ENCODE measurements at regions not wholly inside any gene's neighbourhood (a gene's known extent, or its start where the extent isn't known, plus 50 kb on each side); places are given as distances from the start of the nearest gene placed in this dataset.
"Not testable (repeated sequence)": the region's sequence is repeated elsewhere in the genome, so short reads cannot be mapped to it uniquely, and the experiment has no call there.

DNA sequence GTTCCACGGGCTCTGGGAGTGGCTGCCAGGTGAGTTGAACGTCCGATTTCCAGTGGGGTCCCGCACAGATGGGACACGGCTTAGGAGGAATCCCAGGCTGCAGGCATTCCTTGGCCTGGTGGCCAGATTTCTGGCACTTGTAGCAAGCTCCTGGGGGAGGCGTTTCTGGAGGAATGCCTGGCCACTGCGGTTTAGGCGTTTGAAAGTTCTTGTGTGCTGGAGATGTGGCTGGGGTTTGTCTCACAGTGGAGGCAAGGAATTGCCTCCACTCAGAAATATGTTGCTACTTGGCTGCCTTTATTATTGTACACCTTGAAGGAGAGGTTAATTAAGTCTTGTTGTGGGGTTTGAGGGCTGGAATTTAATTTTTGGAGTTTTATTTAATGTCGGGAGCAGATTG, 583.3 kb upstream of the MDGA2 start:
- DNase-seq (ENCODE audit: low spot score): not testable (repeated sequence)

DNA sequence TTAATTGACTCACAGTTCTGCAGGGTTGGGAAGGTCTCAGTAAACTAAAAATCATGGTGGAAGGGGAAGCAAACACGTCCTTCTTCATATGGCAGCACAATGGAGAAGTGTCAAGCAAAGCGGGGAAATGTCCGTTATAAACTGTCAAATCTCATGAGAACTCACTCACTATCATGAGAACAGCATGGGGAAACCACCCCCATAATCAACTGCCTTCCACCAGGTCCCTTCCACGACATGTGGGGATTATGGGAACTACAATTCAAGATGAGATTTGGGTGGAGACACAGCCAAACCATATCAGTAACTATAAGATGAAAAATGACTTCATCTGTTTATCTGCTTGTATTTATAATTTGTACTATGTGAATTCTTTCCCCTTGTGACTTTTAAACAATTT, 577.6 kb upstream of the MDGA2 start:
- DNase-seq (ENCODE audit: low spot score): no peak

DNA sequence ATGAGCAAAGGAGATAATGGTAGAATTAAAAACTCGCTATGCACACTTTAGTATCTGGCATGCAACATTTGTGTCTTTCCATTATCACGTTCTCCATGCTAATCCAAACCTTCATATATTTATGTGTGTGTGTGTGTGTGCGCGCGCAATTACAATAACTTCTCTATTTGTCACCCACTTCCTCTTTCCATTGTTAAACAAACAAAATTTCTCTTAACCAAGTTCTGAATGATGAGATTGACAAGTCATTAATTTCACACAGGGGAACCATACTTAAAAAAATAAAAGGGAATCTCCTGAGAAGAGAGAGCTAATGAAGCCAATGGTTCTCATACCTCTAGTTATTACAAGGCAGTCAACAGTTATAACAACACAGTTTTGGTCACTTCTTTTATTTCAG, 575.9 kb upstream of the MDGA2 start:
- no peak for DNase-seq (ENCODE audit: low spot score)

DNA sequence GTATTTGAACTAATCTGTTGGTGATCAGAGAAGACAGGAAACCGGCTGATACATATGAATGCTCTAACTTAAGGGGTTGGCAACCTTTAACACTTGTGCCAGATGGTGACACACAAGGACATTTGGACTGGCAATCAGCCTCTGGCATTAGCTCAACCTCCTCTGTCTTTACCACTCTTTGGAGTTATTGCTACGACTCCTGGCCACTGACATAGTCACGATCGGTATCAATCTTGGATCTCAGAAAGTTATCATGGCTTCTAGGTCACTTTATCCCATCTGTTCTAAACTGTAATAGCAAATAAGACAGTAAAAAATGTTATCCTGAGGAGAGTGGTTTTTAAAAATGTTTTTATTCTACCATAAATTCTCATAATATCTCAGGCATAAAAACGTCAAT, 575.2 kb upstream of the MDGA2 start:
- DNase-seq (ENCODE audit: low spot score): no peak

DNA sequence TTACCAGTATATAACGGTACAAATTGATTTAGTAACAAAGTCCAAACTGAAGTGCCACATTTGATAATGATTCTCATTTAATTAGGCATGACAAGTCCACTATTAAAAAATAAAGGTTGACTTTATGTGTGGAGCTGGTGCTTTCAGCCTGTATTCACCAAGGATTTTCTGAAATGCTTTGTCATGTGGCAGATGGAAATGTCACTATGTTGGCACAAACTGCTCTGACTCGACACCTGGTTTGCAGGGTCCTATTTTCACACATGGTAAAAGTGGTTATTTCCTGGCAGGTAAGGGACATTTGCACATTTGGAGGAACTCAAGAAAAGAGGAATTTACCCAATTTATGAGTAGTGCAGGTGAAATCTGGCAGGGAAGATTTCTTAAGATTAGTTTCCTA, 572.6 kb upstream of the MDGA2 start:
- no peak for DNase-seq (ENCODE audit: low spot score)

DNA sequence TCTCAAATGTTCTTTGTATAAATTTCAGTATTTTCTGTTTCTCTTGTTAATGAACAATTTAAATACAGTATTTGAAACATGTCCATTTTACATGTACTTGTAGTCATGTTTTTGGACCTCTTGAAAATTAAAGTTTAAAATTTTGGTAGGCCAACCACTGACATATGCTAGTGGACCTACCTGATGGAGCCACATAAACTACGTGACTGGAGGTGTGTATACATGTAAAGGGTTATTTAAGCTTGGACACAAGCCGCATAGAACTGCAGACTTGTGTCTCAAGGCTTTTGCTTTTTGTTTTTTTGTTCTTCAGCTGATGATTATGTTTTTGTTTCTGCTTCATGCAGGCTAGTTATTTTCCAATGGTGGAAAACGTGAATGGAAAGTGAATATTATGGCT, 568.5 kb upstream of the MDGA2 start:
- DNase-seq (ENCODE audit: low spot score): no peak

DNA sequence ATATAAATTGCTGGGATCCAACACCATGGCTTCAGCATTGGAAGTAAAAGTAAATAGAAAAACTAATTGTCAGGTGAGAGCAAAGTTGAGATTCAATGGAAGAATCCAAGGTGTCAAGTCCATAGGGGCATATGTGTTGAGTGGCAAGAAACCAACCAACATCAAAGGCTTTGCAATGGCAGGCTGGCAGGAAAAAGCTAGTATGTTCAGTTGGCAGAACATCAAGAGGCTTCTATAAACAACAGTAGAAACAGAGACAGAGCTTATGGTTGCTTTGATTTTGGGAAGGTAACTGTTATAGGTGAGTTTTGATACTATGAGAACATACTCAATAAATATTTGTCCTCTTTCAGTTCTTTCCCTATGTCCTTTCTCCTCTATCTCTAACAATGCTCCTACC, 553.7 kb upstream of the MDGA2 start:
- no peak for DNase-seq (ENCODE audit: low spot score)

DNA sequence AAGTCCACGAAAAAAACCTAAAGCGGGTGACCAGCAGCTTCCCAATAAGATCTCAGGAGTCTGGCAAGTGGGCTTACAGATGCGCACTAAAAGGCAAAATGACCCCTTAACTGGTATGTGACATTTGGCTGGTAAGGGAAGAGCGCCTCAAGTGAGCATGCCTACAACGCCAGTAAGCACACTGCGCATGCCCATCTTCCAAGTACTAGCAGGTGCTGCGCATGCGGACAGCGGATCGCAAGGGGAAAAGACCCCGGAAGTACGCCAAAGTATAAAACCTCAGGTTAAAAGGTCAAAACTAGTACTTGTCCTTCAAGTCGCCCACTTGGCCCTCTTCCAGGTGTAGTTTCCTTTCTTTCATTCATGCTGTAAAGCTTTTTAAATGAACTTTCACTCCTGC, 518.5 kb upstream of the MDGA2 start:
- no peak for DNase-seq (ENCODE audit: low spot score)

DNA sequence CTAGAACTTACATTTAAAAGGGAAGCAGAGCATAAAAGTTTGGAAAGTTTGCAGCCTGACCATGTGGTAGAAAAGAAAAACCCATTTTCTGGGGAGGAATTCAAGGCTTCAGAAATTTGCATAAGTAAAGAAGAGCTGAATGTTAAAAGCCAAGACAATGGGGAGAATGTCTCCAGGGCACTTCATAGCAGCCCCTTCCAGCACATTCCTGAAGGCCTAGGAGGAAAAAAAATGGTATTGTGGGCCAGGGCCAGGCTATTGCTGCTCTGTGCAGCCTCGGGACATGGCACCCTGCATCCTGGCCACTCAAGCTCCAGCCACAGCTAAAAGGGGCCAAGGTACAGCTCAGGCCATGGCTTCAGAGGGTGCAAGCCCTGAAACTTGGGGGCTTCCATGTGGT, 474.2 kb upstream of the MDGA2 start:
- not testable (repeated sequence) for DNase-seq (ENCODE audit: low spot score)

DNA sequence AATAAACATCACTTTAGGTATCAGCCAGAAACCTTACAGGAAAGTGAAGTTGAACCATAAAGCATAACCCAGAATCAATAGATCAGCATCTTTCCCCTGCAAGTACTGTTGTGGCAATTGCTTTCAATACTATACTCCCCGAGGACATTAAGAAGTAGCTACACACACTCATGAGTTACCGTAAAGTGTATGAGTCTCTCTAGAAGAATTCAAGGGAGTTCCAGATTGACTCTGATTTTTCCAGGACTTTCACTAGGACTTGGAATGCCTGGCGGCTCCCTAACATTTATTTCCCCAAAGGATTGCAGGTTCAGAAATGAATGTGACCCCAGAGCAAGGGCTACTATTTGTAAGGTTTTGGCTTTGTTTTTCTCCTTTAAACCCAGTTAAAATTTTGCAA, 465.4 kb upstream of the MDGA2 start:
- no peak for DNase-seq (ENCODE audit: low spot score)

DNA sequence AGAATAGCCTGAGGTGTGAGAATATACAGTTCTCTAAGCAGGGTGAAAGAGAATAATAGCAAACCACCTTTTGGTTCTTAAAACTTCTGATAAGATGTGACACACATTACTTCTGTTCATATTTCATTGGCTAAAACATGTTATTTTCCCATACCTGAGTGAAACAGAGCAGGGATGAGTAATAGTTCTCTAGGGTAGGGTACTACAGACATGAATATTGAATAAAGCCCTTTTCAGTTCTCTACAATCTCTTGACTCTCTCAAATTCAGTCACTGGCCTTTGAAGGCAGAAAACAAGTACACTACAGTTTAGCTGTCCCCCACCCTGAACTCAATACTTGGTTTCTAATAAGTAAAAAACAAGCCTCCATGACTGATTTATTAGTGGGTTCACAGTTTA, 454.1 kb upstream of the MDGA2 start:
- DNase-seq (ENCODE audit: low spot score): no peak

DNA sequence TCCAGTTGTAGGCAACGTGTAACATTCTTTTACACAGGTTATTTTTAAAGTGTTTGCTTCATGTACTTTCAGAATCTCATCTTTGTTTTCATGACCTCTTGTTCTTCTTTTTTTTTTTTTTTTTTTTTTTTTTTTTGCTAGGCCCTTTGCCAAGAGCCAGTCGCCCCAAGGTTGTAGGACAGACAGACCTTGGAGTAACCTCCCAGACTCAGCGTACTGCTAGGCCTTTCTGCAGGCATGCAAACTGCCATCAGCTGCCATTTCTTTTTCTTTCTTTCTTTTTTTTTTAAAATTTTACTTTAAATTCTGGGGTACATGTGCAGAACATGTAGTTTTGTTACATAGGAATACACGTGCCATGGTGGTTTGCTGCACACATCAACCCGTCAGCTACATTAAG, 452.3 kb upstream of the MDGA2 start:
- no peak for DNase-seq (ENCODE audit: low spot score)

DNA sequence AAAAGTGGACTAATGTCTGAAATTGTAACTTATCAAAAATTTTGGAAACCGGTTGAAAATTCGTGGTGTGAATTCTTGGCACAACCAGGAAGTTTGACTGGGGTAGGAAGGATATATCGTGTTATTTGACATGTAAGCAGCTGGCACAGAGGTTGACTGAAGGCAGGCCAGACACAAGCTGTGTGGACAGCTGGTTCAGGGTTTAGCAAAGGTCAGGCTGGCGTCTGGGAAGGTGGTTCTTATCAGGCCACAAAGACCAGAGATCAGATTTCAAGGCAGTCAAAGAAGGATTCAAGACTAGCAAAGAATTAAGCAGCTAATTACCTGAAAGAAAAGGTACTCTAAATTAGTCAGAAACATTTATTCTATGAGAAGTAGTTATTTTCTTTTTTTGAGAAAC, 450.2 kb upstream of the MDGA2 start:
- no peak for DNase-seq (ENCODE audit: low spot score)

DNA sequence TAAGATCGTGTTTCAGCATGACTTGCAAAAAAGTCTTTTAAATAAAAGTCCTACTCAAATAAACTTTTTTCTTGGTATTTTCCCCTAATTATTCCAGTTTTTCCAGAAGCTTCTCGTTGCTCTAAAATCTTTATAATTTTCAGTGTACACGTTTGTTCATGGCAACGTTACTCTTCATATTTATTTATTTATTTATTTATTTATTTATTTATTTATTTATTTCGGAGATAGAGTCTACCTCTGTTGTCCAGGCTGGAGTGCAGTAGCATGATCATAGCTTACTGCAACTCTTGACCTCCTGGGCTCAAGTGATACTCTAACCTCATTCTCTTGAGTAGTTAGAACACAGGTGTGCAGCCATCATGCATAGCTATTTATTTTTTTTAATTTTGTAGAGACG, 438.3 kb upstream of the MDGA2 start:
- no peak for DNase-seq (ENCODE audit: low spot score)

DNA sequence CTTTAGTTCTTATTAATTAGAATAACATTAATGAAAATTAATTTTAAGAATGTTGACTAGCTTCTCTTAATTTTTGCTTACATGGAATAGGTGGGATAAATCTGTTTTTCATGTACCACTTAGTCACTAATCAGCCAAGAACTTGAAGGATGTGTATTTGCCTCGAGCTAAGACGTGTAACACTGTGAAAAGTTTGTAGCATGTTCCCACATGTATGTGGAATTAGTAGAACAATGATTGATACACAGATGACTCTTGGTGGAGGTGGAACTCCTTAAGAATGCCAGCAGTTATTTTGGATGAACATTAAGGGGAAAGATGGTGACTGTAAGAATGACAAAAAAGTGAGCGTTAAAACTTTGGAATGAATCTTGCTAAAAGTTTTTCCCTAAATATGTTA, 435.7 kb upstream of the MDGA2 start:
- DNase-seq (ENCODE audit: low spot score): no peak

DNA sequence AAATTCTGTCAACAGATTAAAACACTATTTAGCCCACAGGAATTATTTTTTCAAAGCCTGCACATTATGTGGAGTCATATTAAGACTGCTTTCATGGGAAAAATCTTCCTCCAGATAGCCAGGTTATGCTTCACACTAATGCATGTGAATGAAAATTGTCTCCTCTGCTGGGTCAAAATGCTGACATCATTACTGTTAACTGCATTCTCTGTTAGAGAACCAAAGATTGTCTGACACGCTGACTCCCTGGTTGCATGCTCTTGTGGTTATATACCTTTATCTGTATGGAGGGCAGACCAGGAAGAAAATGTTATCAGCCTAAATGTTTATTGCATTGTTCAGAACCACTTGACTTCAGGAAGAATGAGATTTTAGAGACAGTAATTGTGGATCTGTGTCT, 432.2 kb upstream of the MDGA2 start:
- DNase-seq (ENCODE audit: low spot score): no peak

DNA sequence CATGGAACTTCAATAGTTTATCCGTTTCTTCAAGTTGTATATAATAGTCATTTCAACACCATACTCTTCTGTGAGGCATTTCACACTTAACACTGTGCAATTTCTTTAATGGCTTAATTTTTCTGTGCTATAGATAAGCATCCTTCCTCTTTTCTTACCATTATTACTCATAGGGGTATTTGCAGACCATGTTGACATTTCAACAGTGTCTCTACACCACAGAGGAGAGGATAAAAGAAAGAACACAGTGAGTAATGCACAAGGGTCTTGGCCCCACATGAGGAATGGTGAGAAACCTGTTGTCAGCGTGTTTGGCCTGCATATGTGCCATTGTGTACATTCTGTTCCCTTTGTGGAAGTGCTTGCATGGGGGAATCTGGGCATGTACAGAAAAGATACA, 421.5 kb upstream of the MDGA2 start:
- no peak for DNase-seq (ENCODE audit: low spot score)

DNA sequence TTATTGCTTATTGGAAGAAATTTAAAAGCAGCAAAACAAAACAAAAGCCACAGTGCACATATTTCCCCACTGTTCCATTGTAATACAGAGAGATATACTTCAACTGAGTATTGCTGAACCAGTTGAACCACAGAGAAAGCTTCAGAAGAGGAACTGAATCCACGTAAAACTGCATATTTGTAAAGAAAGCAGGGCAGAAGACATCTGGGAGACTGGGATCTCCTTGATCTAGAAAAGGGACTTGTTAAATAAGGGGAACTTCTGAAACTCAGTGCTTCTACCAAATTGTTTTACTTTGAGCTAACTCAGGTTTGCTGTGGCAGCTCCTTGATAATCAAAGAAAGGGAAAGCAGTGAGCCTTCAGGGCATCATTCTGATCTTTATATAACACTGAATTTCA, 411.1 kb upstream of the MDGA2 start:
- no peak for DNase-seq (ENCODE audit: low spot score)

DNA sequence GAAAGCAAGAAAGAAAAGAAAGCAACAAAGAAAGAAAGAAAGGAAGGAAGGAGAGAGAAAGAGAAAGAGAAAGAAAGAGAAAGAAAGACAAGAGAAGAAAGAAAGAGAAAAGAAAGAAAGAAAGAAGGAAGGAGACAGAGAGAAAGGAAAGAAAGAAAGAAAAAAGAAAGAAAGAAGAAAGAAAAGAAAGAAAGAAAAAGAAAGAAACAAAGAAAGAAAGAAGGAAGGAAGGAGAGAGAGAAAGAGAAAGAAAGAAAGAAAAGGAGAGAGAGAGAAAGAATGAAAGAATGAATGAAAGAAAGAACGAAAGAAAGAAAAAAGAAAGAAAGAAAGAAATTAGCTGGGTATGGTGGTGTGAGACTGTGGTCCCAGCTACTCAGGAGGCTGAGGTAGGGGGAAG, 400.1 kb upstream of the MDGA2 start:
- DNase-seq (ENCODE audit: low spot score): no peak

DNA sequence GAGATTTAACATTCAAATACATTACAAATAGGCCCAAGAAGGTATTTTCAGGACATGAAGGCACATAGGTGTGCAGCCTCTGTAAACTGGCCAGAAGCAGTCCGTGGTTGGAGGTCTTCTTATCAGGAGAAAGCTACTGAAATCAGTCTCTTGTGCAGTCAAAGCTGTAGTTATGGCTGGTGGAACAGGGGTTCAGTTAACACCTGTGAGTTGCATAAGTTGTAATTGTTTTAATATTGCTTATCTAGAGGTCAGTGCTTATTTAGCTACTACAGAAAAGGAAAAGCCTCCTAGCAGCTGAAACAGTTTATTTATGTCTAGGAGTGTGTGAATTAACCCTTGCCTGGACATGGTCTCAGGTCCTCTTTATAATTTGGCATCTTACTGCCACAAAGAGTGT, 377.6 kb upstream of the MDGA2 start:
- no peak for DNase-seq (ENCODE audit: low spot score)

DNA sequence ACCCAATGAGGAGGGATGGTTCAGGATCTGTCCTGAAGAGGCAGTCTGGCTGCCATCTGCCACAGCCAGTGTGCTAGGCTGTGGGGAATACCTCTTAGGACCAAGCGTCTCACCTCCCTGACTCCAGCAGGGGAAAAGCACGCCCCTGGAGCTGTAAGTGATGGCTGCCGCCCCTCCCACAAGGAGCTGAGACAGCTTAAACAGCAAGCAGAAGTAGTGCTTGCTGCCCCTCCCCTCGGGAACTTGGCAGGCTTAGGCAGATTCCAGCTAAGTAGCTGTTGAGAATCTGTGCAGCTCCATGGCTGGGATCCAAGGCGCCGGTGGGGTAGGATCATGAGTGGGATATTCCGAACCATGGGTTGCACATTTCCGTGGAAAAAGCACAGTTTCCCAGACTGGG, 360.4 kb upstream of the MDGA2 start:
- no peak for DNase-seq (ENCODE audit: low spot score)

DNA sequence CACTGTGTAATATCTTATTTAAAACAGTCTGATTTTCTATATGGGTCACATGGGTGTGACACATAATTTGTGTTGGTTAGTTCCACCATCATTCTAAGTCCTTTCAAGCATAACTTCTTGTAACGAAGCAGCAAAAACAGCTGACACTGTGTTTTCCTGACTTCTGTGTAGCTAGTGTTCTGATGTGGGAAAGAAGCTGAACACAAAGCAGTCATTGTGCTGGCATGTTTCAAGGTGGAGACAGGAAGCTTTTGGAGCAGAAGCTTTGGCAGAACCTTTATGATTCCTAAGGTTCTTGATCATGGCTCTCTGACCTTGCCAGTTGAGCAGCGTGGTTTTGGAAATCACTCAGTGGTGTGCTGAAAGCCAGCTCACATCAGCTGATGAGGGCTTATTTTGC, 351.7 kb upstream of the MDGA2 start:
- no peak for DNase-seq (ENCODE audit: low spot score)

DNA sequence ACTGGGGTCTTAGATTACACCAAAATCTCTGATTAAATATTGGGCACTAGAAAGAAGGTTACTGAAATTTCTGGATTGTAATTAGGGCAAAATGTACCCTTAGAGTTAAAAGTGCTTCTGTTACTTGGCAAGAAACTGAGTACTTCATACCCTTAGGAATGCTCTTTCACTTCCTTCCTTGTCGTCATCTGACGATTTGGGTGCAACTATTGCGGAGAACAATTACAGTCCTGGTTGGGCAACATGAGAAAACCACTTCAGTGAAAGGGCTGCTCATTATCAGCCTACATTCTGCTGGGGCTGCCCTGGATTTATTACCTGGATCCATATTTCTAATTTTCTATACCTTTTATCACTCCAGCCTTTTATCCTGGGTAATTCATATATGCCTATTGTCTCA, 348.5 kb upstream of the MDGA2 start:
- no peak for DNase-seq (ENCODE audit: low spot score)

DNA sequence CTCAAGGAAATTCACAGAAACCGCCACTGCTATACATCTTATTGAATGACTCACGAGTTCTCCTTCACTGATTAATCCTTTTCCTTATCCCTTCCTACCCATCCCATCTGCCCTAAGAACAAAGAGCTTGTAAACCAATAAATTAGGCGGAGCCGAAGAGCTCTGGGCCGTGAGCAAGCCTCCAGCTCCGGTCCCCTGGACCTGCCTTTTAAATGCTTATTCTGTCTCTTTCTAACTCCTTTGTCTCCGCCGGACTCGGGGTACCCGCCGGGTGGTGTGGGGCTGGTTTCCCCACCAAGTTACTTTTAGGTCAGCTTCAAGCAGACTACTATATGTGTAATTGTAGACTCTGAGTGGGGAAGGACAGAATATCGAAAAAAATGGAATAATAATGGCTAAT, 336.1 kb upstream of the MDGA2 start:
- not testable (repeated sequence) for DNase-seq (ENCODE audit: low spot score)

DNA sequence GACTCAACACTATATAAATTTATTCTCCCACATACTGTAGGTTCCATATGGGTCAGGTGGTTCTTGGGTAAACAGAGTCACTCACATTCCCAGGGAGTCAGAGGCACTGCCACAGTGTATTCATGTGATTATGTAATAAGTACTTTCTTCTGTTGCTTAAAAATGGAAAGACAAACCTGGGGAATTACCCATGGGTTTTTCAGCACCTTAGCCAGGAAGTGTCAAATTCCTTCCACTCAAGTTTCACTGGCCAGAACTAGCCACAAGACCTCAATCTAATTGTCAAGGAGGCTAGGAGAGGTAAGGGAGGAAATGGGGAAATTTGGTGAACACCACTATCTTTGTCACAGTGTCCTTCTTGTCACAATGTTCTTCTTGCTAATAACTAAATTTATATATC, 333.2 kb upstream of the MDGA2 start:
- DNase-seq (ENCODE audit: low spot score): no peak

DNA sequence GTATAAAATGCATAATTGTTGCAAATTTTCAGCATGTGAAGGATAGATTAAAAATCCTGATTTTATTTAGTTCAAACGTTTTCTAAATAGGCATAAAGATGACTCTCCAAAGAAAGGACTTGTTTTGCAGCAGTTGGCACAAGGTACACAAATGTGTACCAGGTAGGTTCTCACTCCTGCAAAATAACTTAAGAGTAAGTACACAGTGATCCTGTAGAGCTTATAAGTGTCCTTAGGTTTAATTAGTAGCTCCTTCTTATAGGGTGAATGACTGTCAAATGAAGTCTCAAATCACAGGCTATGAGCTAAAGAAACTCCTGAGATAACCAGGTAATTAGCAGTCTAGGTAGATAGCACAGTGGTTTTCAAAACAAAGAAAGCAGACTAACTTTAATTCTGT, 330.6 kb upstream of the MDGA2 start:
- DNase-seq (ENCODE audit: low spot score): no peak
